ENCODE measurements at regions not wholly inside any gene's neighbourhood (a gene's known extent, or its start where the extent isn't known, plus 50 kb on each side); places are given as distances from the start of the nearest gene placed in this dataset.

GRCh38 chr2:21382701-21383520, 259.1 kb downstream of the TDRD15 start:
- Histone ChIP-seq H3K4me1 (ENCODE audit: low read length) (no peaks in the 10 kb centered on the region), H4K20me1 (ENCODE audit: insufficient read depth, low read depth, low read length) (no peaks in the 10 kb centered on the region), H3K9ac (ENCODE audit: low read length) (no peak overlapping the region), H3K79me2 (ENCODE audit: low read length) (no peaks in the 10 kb centered on the region), H3K4me3 (ENCODE audit: low read length) (no peak overlapping the region), H3K4me2 (ENCODE audit: low read depth, low read length, poor library complexity, severe bottlenecking) (no peak overlapping the region), H2AFZ (ENCODE audit: low read length) (no peak overlapping the region), H3K36me3 (ENCODE audit: insufficient read depth, low read length) (no peaks in the 10 kb centered on the region), H3K27ac (ENCODE audit: low read length) (no peak overlapping the region), H3K9me3 (ENCODE audit: low read length) (no peaks in the 10 kb centered on the region), H3K27me3 (ENCODE audit: low read length) (no peaks in the 10 kb centered on the region), H3K9me2 (replicated peaks; ENCODE audit: insufficient read depth, low read length) (no peaks in the 10 kb centered on the region)
- no peak for DNase-seq

DNA sequence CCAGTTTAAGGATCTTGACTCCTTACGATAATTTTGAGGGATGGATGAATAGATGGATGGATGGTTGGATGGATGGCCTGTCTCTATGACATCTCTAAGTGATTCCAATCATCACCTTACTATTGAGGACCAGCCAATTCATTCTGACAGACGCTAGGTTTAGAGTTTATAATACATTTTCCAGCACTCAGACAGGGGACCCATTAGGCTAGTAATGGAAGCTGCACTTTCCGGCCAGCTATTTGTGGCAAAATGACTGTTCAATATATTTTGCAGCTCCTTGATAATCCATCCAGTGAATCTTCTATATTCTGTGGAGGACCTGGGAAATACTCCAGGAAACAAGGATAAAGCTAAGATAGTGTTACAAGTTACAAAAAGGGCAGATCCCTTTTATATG, 262.9 kb downstream of the TDRD15 start:
- no peaks in the 10 kb centered on the region for H3K9me3 ChIP-seq (ENCODE audit: low read length)
- no peaks in the 10 kb centered on the region for H3K27me3 ChIP-seq (ENCODE audit: low read length)
- H3K27ac ChIP-seq (ENCODE audit: low read length) = no peak overlapping the region
- no peaks in the 10 kb centered on the region for H3K36me3 ChIP-seq (ENCODE audit: insufficient read depth, low read length)
- H3K4me2 ChIP-seq (ENCODE audit: low read depth, low read length, poor library complexity, severe bottlenecking) = no peak overlapping the region
- no peaks in the 10 kb centered on the region for H3K4me1 ChIP-seq (ENCODE audit: low read length)
- H2AFZ ChIP-seq (ENCODE audit: low read length) = no peak overlapping the region
- no peaks in the 10 kb centered on the region for H3K9me2 ChIP-seq (replicated peaks; ENCODE audit: insufficient read depth, low read length)
- no peak overlapping the region for H3K4me3 ChIP-seq (ENCODE audit: low read length)
- H4K20me1 ChIP-seq (ENCODE audit: insufficient read depth, low read depth, low read length) = no peaks in the 10 kb centered on the region
- H3K9ac ChIP-seq (ENCODE audit: low read length) = no peak overlapping the region
- DNase-seq = no peak
- H3K79me2 ChIP-seq (ENCODE audit: low read length) = no peaks in the 10 kb centered on the region

DNA sequence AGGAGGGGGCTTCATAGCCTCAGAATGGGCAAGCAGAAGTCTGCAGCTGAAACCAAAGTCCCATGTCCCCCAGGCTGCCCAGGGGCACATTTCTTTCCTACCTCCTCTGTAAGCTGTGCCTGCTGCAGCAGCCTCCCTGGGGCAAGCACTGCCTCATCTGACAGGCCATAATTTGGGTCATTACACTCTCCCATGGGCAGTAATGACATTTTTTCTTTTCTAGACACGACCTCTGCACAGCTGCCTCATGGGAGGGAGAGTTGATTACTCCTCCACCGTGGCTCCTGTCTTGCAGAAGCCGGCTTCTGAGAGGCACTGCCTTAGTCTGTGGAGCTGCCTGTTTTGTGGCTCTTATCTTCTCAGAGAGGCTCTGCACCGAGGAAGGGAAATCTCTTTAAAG, 268.9 kb downstream of the TDRD15 start:
- H2AFZ ChIP-seq (ENCODE audit: low read length) = no peak overlapping the region
- no peaks in the 10 kb centered on the region for H3K4me1 ChIP-seq (ENCODE audit: low read length)
- H3K27ac ChIP-seq (ENCODE audit: low read length) = no peak overlapping the region
- no peak for DNase-seq
- H3K4me3 ChIP-seq (ENCODE audit: low read length) = no peak overlapping the region
- H3K9ac ChIP-seq (ENCODE audit: low read length) = no peak overlapping the region
- H3K4me2 ChIP-seq (ENCODE audit: low read depth, low read length, poor library complexity, severe bottlenecking) = no peak overlapping the region
- no peaks in the 10 kb centered on the region for H3K9me2 ChIP-seq (replicated peaks; ENCODE audit: insufficient read depth, low read length)
- no peaks in the 10 kb centered on the region for H3K79me2 ChIP-seq (ENCODE audit: low read length)
- no peaks in the 10 kb centered on the region for H3K27me3 ChIP-seq (ENCODE audit: low read length)
- no peaks in the 10 kb centered on the region for H3K9me3 ChIP-seq (ENCODE audit: low read length)
- no peaks in the 10 kb centered on the region for H4K20me1 ChIP-seq (ENCODE audit: insufficient read depth, low read depth, low read length)
- no peaks in the 10 kb centered on the region for H3K36me3 ChIP-seq (ENCODE audit: insufficient read depth, low read length)

DNA sequence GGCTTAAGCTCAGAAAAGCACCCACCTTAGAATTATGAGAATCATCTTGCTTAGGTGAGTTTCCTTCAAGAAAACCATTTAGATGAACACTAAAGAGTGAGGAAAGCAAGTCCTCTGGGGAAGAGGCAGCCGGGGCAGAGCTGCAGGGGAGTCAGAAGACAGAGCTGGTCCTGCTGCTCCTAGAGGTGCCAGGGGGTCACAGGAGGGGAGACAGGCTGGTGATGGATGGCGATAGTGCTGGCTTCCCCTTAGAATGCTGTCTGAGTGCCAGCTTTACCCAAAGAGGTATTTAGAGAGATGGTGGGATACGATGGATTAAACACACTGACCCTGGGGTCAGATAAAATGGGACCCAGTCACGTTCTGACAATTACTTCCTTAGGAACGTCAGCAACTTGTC, 269.4 kb downstream of the TDRD15 start:
- Histone ChIP-seq H2AFZ (ENCODE audit: low read length) (no peak overlapping the region), H3K9ac (ENCODE audit: low read length) (no peak overlapping the region), H3K4me3 (ENCODE audit: low read length) (no peak overlapping the region), H3K4me2 (ENCODE audit: low read depth, low read length, poor library complexity, severe bottlenecking) (no peak overlapping the region), H3K36me3 (ENCODE audit: insufficient read depth, low read length) (no peaks in the 10 kb centered on the region), H3K27ac (ENCODE audit: low read length) (no peak overlapping the region), H3K9me3 (ENCODE audit: low read length) (no peaks in the 10 kb centered on the region), H3K27me3 (ENCODE audit: low read length) (no peaks in the 10 kb centered on the region), H3K79me2 (ENCODE audit: low read length) (no peaks in the 10 kb centered on the region), H3K4me1 (ENCODE audit: low read length) (no peaks in the 10 kb centered on the region), H3K9me2 (replicated peaks; ENCODE audit: insufficient read depth, low read length) (no peaks in the 10 kb centered on the region), H4K20me1 (ENCODE audit: insufficient read depth, low read depth, low read length) (no peaks in the 10 kb centered on the region)
- no peak for DNase-seq

- no peaks in the 10 kb centered on the region for H3K79me2 ChIP-seq (ENCODE audit: low read length)
- no peaks in the 10 kb centered on the region for H3K36me3 ChIP-seq (ENCODE audit: insufficient read depth, low read length)
- no peaks in the 10 kb centered on the region for H3K9me3 ChIP-seq (ENCODE audit: low read length)
- no peaks in the 10 kb centered on the region for H3K27me3 ChIP-seq (ENCODE audit: low read length)
- no peak overlapping the region for H3K27ac ChIP-seq (ENCODE audit: low read length)
- no peaks in the 10 kb centered on the region for H4K20me1 ChIP-seq (ENCODE audit: insufficient read depth, low read depth, low read length)
- H3K4me2 ChIP-seq (ENCODE audit: low read depth, low read length, poor library complexity, severe bottlenecking) = no peak overlapping the region
- DNase-seq = peak; percentile 42
- H3K9me2 ChIP-seq (replicated peaks; ENCODE audit: insufficient read depth, low read length) = no peaks in the 10 kb centered on the region
- no peak overlapping the region for H3K4me3 ChIP-seq (ENCODE audit: low read length)
- H3K9ac ChIP-seq (ENCODE audit: low read length) = no peak overlapping the region
- no peaks in the 10 kb centered on the region for H3K4me1 ChIP-seq (ENCODE audit: low read length)
- H2AFZ ChIP-seq (ENCODE audit: low read length) = no peak overlapping the region
Observed at GRCh38 chr2:21395366-21395765, 271.6 kb downstream of the TDRD15 start.

GRCh38 chr2:21396252-21396651, 272.5 kb downstream of the TDRD15 start:
- Histone ChIP-seq H3K27me3 (ENCODE audit: low read length) (no peaks in the 10 kb centered on the region), H3K27ac (ENCODE audit: low read length) (no peak overlapping the region), H3K4me3 (ENCODE audit: low read length) (no peak overlapping the region), H3K4me2 (ENCODE audit: low read depth, low read length, poor library complexity, severe bottlenecking) (no peak overlapping the region), H3K36me3 (ENCODE audit: insufficient read depth, low read length) (no peaks in the 10 kb centered on the region), H2AFZ (ENCODE audit: low read length) (no peak overlapping the region), H4K20me1 (ENCODE audit: insufficient read depth, low read depth, low read length) (no peaks in the 10 kb centered on the region), H3K4me1 (ENCODE audit: low read length) (no peaks in the 10 kb centered on the region), H3K9ac (ENCODE audit: low read length) (no peak overlapping the region), H3K9me3 (ENCODE audit: low read length) (no peaks in the 10 kb centered on the region), H3K79me2 (ENCODE audit: low read length) (no peaks in the 10 kb centered on the region), H3K9me2 (replicated peaks; ENCODE audit: insufficient read depth, low read length) (no peaks in the 10 kb centered on the region)
- no peak for DNase-seq

DNA sequence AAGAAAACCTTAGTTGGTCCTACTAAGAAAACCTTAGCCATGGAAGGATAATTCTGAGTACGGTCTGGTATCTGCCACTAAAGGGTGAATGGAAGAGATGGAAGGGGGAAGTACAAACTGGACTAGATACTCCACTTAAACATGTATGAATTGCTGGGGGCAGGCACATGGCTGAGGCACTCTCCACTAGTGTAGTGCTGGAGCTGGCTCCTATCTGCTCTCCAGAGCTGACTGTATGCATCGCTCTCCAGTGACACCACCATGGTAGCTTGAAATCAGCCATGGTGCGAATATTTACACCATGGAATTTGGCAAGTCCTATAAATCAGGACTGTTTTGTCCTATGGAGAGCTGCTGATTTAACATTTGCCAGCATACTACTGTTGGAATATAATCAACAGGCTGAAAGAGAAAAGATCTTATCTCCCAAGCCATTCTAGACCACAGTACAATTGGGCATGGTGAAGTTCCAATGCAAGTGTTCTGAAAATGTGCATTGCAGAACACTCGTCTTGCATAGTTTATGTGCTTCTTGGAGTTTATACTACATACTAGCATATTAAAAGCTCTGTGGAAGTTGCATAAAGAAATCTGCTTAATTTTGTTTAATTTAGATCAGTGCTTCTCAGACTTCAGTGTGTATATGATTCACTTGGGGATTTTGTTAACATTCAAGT, 277.4 kb downstream of the TDRD15 start:
- Histone ChIP-seq H3K4me3 (ENCODE audit: low read length) (no peak overlapping the region), H3K27ac (ENCODE audit: low read length) (no peak overlapping the region), H3K4me1 (ENCODE audit: low read length) (no peaks in the 10 kb centered on the region), H3K9me2 (replicated peaks; ENCODE audit: insufficient read depth, low read length) (no peaks in the 10 kb centered on the region), H2AFZ (ENCODE audit: low read length) (no peak overlapping the region), H3K4me2 (ENCODE audit: low read depth, low read length, poor library complexity, severe bottlenecking) (no peak overlapping the region), H3K9me3 (ENCODE audit: low read length) (no peaks in the 10 kb centered on the region), H3K27me3 (ENCODE audit: low read length) (no peaks in the 10 kb centered on the region), H3K36me3 (ENCODE audit: insufficient read depth, low read length) (no peaks in the 10 kb centered on the region), H3K9ac (ENCODE audit: low read length) (no peak overlapping the region), H3K79me2 (ENCODE audit: low read length) (no peaks in the 10 kb centered on the region), H4K20me1 (ENCODE audit: insufficient read depth, low read depth, low read length) (no peaks in the 10 kb centered on the region)
- no peak for DNase-seq

DNA sequence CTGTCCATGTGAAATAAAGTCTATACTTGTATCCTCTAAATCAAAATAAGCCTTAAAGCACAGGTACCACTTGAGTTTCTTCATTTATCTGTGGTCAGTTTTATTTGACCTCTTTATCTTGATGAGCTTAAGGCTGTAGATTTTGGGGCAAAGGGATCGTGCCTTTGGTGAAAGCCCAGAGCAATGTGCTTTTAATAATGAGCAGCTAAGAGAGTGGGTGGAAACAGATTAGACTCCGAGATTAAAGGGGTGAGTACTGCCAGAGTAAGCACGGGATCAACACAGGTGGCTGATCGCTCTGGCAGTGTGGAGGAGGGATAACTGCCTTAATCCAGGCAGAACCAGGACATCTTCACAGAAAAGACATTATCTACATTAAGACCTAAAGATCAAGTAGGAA, 280.4 kb downstream of the TDRD15 start:
- Histone ChIP-seq H3K36me3 (ENCODE audit: insufficient read depth, low read length) (no peaks in the 10 kb centered on the region), H3K4me1 (ENCODE audit: low read length) (no peaks in the 10 kb centered on the region), H3K9me3 (ENCODE audit: low read length) (no peaks in the 10 kb centered on the region), H3K9me2 (replicated peaks; ENCODE audit: insufficient read depth, low read length) (no peaks in the 10 kb centered on the region), H2AFZ (ENCODE audit: low read length) (no peak overlapping the region), H3K27me3 (ENCODE audit: low read length) (no peaks in the 10 kb centered on the region), H3K79me2 (ENCODE audit: low read length) (no peaks in the 10 kb centered on the region), H3K4me3 (ENCODE audit: low read length) (no peak overlapping the region), H3K27ac (ENCODE audit: low read length) (no peak overlapping the region), H3K4me2 (ENCODE audit: low read depth, low read length, poor library complexity, severe bottlenecking) (no peak overlapping the region), H4K20me1 (ENCODE audit: insufficient read depth, low read depth, low read length) (no peaks in the 10 kb centered on the region), H3K9ac (ENCODE audit: low read length) (no peak overlapping the region)
- no peak for DNase-seq

Data from Karpas-422 (cell line).